ENCODE measurements at regions not wholly inside any gene's neighbourhood (a gene's known extent, or its start where the extent isn't known, plus 50 kb on each side); places are given as distances from the start of the nearest gene placed in this dataset.

- no peak for DNase-seq (ENCODE audit: low spot score)
These were observed 135.2 kb upstream of the AFF2 start for GRCh38 chrX:148365233-148365632.

GRCh38 chrX:148371291-148371690 lies 129.1 kb upstream of the AFF2 start:
- DNase-seq (ENCODE audit: low spot score): no peak

- DNase-seq (ENCODE audit: low spot score): no peak
These were observed 127.5 kb upstream of the AFF2 start for GRCh38 chrX:148372925-148373324.

- no peak for DNase-seq (ENCODE audit: low spot score)
These were observed 124.1 kb upstream of the AFF2 start for GRCh38 chrX:148376342-148376741.

- no peak for DNase-seq (ENCODE audit: low spot score)
These were observed 120.3 kb upstream of the AFF2 start for GRCh38 chrX:148380107-148380506.

- no peak for DNase-seq (ENCODE audit: low spot score)
These were observed 119.5 kb upstream of the AFF2 start for GRCh38 chrX:148380650-148381561.

GRCh38 chrX:148381603-148382002 lies 118.8 kb upstream of the AFF2 start:
- no peak for DNase-seq (ENCODE audit: low spot score)

GRCh38 chrX:148382983-148383382 lies 117.4 kb upstream of the AFF2 start:
- no peak for DNase-seq (ENCODE audit: low spot score)

GRCh38 chrX:148385471-148385870 lies 114.9 kb upstream of the AFF2 start:
- DNase-seq (ENCODE audit: low spot score): no peak

GRCh38 chrX:148389629-148390028 lies 110.8 kb upstream of the AFF2 start:
- no peak for DNase-seq (ENCODE audit: low spot score)

- DNase-seq (ENCODE audit: low spot score): no peak
These were observed 88.4 kb upstream of the AFF2 start for GRCh38 chrX:148412006-148412405.

- no peak for DNase-seq (ENCODE audit: low spot score)
These were observed 84.3 kb upstream of the AFF2 start for GRCh38 chrX:148416142-148416541.

GRCh38 chrX:148416931-148417330 lies 83.5 kb upstream of the AFF2 start:
- no peak for DNase-seq (ENCODE audit: low spot score)

- no peak for DNase-seq (ENCODE audit: low spot score)
These were observed 82.5 kb upstream of the AFF2 start for GRCh38 chrX:148417934-148418333.

- DNase-seq (ENCODE audit: low spot score): no peak
These were observed 77.9 kb upstream of the AFF2 start for GRCh38 chrX:148422526-148422925.

- no peak for DNase-seq (ENCODE audit: low spot score)
These were observed 75.8 kb upstream of the AFF2 start for GRCh38 chrX:148424570-148424969.

- no peak for DNase-seq (ENCODE audit: low spot score)
These were observed 74.0 kb upstream of the AFF2 start for GRCh38 chrX:148426467-148426866.

GRCh38 chrX:148441387-148441786 lies 59.0 kb upstream of the AFF2 start:
- DNase-seq (ENCODE audit: low spot score): no peak

GRCh38 chrX:148443216-148443615 lies 57.2 kb upstream of the AFF2 start:
- no peak for DNase-seq (ENCODE audit: low spot score)

GRCh38 chrX:148448686-148449085 lies 51.7 kb upstream of the AFF2 start:
- no peak for DNase-seq (ENCODE audit: low spot score)
